ENCODE measurements at regions not wholly inside any gene's neighbourhood (a gene's known extent, or its start where the extent isn't known, plus 50 kb on each side); places are given as distances from the start of the nearest gene placed in this dataset.

DNA sequence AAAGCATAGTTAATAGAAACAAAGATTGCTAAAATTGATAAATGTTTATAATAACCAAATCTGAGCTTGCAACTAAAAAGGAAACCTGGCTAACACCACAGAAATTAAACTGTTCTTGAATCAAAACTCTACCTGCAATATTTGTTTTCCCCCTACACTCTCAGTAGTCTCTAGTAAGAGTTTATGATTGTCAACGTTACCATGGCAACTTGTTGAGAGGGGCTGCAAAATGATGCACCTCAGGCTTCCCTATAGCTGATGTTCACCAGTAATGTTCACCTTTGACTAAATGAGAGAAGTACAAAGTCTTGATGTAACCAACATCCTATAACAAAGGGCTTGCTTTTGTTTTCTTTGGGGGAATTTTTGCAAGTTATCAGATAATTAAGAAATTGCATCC, 101.1 kb upstream of the FHIT start:
- no peak for TF ChIP-seq YY1 (IDR thresholded peaks at IDR 0.05; ENCODE audit: insufficient read depth, insufficient read length)
- TF ChIP-seq ZNF274 (IDR thresholded peaks at IDR 0.05; ENCODE audit: low read depth, low read length), result no peak
